Fibroblast of mammary gland (primary cell): ENCODE measurements at regions not wholly inside any gene's neighbourhood (a gene's known extent, or its start where the extent isn't known, plus 50 kb on each side); places are given as distances from the start of the nearest gene placed in this dataset.
A peak's percentile ranks its signal among the peaks of the same experiment; 100 is the strongest.

ENCODE experiments used
- DNase-seq: peaks from one replicate; pipeline ENCODE4 v3.0.0-alpha.2; 2010; ENCODE audit warnings: low read depth
- H3K4me3 ChIP-seq: 2 replicates; pipeline ENCODE4 v1.5.1; 2011; ENCODE audit warnings: low read depth, mild to moderate bottlenecking, low read length, moderate library complexity; ENCODE audit not compliant: control insufficient read depth
- TF ChIP-seq, protein P1 (sequence below): conservative IDR thresholded peaks from 2 replicates; pipeline ENCODE4 v1.5.1; 2011; ENCODE audit warnings: low read depth, low read length, inconsistent platforms; ENCODE audit not compliant: control insufficient read depth, insufficient read depth

DNA sequence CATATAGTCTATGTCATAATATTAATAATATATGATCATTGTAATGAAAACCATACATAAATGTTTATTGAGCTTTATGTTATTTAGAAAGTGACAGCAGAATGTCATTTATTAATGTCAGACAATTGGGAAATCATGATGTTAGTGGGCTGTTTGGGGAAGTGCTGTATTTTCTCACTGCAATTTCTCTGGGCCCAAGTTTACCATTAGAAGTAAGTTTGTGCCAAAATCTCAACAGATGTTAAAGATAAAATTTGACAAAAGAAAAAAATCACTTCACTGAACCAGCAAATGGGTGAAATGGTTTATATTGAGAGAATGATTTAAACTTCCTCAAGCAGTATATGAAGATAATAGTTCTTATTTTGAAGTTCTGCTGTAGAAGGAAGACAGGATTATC is 433.2 kb upstream of the SMARCA2 start:
- H3K4me3 ChIP-seq = no peak overlapping the region
- TF ChIP-seq, protein P1, sequence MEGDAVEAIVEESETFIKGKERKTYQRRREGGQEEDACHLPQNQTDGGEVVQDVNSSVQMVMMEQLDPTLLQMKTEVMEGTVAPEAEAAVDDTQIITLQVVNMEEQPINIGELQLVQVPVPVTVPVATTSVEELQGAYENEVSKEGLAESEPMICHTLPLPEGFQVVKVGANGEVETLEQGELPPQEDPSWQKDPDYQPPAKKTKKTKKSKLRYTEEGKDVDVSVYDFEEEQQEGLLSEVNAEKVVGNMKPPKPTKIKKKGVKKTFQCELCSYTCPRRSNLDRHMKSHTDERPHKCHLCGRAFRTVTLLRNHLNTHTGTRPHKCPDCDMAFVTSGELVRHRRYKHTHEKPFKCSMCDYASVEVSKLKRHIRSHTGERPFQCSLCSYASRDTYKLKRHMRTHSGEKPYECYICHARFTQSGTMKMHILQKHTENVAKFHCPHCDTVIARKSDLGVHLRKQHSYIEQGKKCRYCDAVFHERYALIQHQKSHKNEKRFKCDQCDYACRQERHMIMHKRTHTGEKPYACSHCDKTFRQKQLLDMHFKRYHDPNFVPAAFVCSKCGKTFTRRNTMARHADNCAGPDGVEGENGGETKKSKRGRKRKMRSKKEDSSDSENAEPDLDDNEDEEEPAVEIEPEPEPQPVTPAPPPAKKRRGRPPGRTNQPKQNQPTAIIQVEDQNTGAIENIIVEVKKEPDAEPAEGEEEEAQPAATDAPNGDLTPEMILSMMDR = no peak
- DNase-seq = no peak

DNA sequence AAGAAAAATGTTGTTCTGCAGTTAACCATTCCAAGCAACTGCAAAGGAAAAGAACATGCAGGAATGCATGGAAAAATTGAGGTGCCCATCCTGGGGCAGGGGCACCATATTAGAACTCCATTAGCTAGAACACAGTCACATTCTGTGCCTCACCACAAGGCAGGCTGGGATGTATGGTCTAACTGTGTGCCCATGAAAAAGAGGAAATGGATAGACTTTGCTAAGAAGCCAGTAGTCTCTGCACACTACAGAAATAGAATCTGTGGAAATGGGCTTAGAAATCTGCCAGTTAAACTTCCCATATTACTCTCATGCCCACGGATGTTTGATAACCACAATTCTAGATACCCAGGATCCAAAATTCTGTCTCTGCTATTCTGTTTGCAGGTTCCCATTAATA is 423.8 kb upstream of the SMARCA2 start:
- TF ChIP-seq, protein P1 = no peak
- no peak overlapping the region for H3K4me3 ChIP-seq
- DNase-seq = no peak

DNA sequence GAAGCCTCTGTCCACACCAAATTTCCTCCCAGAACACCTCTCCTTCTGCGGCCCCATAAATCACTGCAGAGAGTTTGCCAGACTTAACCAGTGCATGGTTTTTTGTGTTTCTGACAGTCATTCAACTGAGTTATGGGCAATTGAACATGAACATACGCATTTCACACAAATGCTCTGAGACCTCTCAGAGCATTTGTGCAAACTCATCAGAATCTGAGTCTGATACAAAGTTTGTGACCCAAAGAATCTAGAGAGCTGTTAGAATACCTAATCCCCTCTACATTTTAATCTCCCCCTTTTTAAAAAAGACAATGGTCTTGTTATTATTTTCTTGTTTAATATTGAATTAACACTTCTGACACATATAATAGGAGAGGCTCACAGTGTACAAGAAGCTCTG is 416.9 kb upstream of the SMARCA2 start:
- H3K4me3 ChIP-seq = no peak overlapping the region
- DNase-seq = no peak
- TF ChIP-seq, protein P1 = no peak

DNA sequence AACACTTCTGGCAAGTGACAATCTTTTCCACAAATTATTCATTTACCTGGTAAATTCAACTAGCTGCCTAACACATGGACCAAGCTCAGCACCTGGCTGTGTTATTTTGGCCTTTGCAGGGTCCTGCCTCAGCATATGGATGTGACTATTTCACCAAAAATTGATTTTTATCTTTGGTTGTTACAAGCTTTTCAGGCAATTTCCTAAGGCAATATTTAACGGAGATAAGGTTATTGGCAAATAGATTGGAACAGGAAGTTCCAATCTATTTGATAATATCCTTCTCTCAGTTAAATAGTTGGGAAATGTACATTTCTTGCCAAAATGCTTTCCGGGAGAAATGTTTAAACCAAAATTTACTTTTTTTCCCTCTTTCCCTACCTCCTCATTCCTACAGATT is 415.2 kb upstream of the SMARCA2 start:
- H3K4me3 ChIP-seq = no peak overlapping the region
- TF ChIP-seq, protein P1 = no peak
- DNase-seq = no peak

DNA sequence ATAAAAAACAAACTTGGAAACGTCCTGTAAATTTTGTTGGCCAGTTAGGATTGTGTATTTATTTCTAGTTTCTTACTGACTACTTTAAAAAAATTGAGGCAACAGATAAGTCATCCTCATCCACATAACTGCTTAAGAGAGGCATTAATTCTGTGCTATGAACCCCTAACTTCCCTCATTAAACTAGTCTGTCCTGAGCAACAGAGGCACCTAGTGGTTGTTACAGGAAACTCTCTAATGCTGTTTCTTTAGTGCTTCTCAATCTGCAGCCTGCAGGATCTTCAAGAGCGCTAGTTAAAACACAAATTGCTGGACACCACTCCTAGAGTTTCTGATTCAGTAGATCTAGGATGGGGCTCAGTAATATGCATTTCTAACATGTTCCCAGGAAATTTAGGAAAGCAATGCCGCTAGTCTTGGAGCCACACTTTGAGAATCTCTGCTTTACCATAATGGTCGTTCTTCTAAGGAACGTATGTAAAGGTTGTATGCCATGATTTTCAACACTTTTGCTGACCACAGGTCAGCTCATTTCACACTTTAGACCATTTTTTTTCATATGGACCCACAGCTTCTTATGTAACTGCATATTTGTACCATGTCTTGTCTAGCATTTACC is 410.1 kb upstream of the SMARCA2 start:
- peak; percentile 45 for DNase-seq
- TF ChIP-seq, protein P1 = peak; percentile 59
- no peak overlapping the region for H3K4me3 ChIP-seq

DNA sequence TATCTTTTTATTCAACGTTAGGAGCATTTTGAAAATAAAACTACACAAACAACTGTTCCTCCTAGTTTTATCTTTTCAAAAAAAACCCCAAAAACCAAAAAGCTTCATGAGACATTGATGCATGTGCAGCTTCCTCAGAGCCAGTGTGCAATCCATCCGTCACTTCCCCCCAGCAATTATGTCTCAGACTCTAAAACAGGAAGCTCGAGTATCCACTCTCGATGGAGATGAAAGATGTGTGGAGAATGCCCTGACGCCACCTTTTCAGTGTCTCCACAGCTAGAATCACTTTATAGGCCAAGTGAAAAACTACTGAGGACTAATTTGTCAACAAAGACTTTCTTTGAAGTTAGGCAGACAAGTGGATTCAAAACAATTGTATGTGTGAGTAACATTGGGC is 408.9 kb upstream of the SMARCA2 start:
- no peak overlapping the region for H3K4me3 ChIP-seq
- TF ChIP-seq, protein P1 = no peak
- no peak for DNase-seq

DNA sequence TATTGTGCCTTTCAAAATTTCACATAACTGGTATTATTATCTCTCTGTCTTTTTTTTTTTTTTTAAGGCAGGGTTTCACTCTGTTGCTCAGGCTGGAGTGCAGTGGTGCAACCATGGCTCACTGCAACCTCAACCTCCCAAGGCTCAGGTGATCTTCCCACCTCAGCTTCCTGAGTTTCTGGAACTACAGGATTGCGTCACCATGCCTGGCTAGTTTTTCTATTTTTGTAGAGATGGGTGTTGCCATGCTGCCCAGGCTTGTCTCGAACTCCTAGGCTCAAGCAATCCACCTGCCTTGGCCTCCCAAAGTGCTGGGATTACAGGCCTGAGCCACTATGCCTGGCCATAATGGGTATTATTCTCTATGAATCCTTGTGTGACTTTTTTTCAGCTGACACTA is 402.3 kb upstream of the SMARCA2 start:
- TF ChIP-seq, protein P1 = no peak
- no peak overlapping the region for H3K4me3 ChIP-seq
- no peak for DNase-seq
